HFF-Myc (cell line): ENCODE measurements at regions not wholly inside any gene's neighbourhood (a gene's known extent, or its start where the extent isn't known, plus 50 kb on each side); places are given as distances from the start of the nearest gene placed in this dataset.
"Not testable (repeated sequence)": the region's sequence is repeated elsewhere in the genome, so short reads cannot be mapped to it uniquely, and the experiment has no call there.

ENCODE experiments used
- DNase-seq: peaks from one replicate; pipeline ENCODE4 v3.0.0-alpha.2; 2011; ENCODE audit warnings: low read depth; ENCODE audit errors: extremely low read depth
- H3K4me3 ChIP-seq: replicated peaks from 2 replicates; pipeline ENCODE4 v1.5.1; 2011; ENCODE audit warnings: low read depth, mild to moderate bottlenecking, control low read depth, low read length
- CTCF ChIP-seq: IDR thresholded peaks from 2 replicates; pipeline ENCODE4 v1.5.1; 2012; ENCODE audit warnings: mild to moderate bottlenecking, low read depth, low read length, control low read depth; ENCODE audit errors: missing control alignments

- TF ChIP-seq CTCF = no peak
- no peak for DNase-seq
Observed at GRCh38 chr9:75235632-75236031, 147.3 kb downstream of the OSTF1 start.

GRCh38 chr9:75238311-75238976, 150.1 kb downstream of the OSTF1 start:
- peak; percentile 24 for DNase-seq
- peak; percentile 41 for TF ChIP-seq CTCF
- H3K4me3 ChIP-seq = no peak overlapping the region

More at GRCh38 chr9:75235632-75236031, 147.3 kb downstream of the OSTF1 start:
- no peak overlapping the region for H3K4me3 ChIP-seq

GRCh38 chr9:75239176-75239575, 150.9 kb downstream of the OSTF1 start:
- peak; percentile 26 for DNase-seq
- H3K4me3 ChIP-seq = no peak overlapping the region
- TF ChIP-seq CTCF = no peak

- DNase-seq = no peak
- H3K4me3 ChIP-seq = no peak overlapping the region
- no peak for TF ChIP-seq CTCF
Observed at GRCh38 chr9:75242426-75242825, 154.1 kb downstream of the OSTF1 start.

- H3K4me3 ChIP-seq = no peak overlapping the region
- no peak for TF ChIP-seq CTCF
- no peak for DNase-seq
Observed at GRCh38 chr9:75246949-75247348, 158.6 kb downstream of the OSTF1 start.

GRCh38 chr9:75265525-75265972, 177.2 kb downstream of the OSTF1 start:
- peak; percentile 17 for DNase-seq
- TF ChIP-seq CTCF = peak; percentile 85
- no peak overlapping the region for H3K4me3 ChIP-seq

GRCh38 chr9:75269197-75269596, 180.9 kb downstream of the OSTF1 start:
- no peak overlapping the region for H3K4me3 ChIP-seq
- no peak for TF ChIP-seq CTCF
- no peak for DNase-seq

- DNase-seq, H3K4me3 ChIP-seq: not testable (repeated sequence)
Observed at GRCh38 chr9:75273055-75273454, 184.7 kb downstream of the OSTF1 start.
